ENCODE measurements at regions not wholly inside any gene's neighbourhood (a gene's known extent, or its start where the extent isn't known, plus 50 kb on each side); places are given as distances from the start of the nearest gene placed in this dataset.
"Not testable (repeated sequence)": the region's sequence is repeated elsewhere in the genome, so short reads cannot be mapped to it uniquely, and the experiment has no call there.

DNA sequence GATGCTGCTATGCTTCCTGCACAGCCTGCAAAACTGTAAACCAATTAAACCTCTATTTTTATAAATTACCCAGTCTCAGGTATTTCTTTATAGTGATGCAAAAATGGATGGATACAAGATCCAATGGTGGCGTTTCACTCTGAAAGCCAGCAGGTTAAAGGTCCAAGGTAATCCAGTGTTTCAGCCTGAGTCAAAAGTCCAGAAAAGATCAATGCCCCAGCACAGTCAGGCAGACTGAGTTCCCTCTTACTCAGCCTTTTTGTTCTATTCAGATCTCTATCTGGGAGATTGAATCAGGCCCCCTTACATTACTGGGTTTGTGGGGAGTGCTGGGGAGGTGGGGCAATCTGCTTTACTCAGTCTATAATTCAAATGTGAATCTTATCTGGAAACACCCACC, 464.5 kb downstream of the GXYLT1 start:
- Histone ChIP-seq H3K27ac (no peak overlapping the region), H4K20me1 (no peaks in the 10 kb centered on the region)

GRCh38 chr12:41663598-41664265, 475.6 kb downstream of the PDZRN4 start:
- H3K4me2 ChIP-seq = no peak overlapping the region
- H4K20me1 ChIP-seq = no peaks in the 10 kb centered on the region
- TF ChIP-seq Cebpa-rat (IDR thresholded peaks at IDR 0.05) = no peak
- H3K9me3 ChIP-seq = no peaks in the 10 kb centered on the region
- no peaks in the 10 kb centered on the region for H3K36me3 ChIP-seq
- no peaks in the 10 kb centered on the region for H3K4me1 ChIP-seq
- H3K27ac ChIP-seq = no peak overlapping the region
- H3K9ac ChIP-seq = no peak overlapping the region
- no peak overlapping the region for H3K4me3 ChIP-seq
- H3K27me3 ChIP-seq = no peaks in the 10 kb centered on the region

More for the DNA sequence above, 464.5 kb downstream of the GXYLT1 start:
- Histone ChIP-seq H3K9ac (no peak overlapping the region), H3K4me2 (no peak overlapping the region), H3K27me3 (no peaks in the 10 kb centered on the region), H3K9me3 (no peaks in the 10 kb centered on the region), H3K4me3 (no peak overlapping the region), H3K4me1 (no peaks in the 10 kb centered on the region), H3K36me3 (no peaks in the 10 kb centered on the region)
- TF ChIP-seq Cebpa-rat (IDR thresholded peaks at IDR 0.05) = no peak

DNA sequence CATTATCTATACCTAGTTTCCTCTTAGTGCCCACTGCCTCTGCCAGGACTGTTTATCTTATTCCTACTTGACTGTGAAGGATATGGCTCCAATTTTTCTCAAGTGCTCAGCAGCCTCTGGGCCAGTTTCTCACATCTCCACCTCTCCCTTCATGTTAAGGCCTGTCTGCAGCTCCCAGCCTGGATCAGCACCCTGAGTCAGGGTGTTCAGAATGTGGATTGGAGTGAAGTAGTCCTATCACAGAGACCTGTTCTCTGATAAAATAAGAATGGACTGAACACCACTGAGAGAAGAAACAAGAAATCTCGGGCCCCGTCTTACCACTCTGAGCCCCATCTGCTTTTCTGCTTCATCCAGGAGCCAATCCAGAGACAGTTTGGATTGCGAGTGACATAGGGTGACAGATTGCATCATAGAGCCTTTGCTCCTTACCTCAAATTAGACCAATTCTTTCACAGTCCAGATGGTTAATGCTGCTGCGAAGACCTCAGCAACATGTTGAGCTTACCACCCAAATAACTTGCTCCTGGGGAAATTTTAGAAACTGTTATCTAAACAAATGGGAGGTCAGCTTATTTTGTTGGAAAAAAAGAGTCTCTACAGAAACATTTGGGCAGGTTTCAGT, 473.1 kb downstream of the PDZRN4 start:
- H3K27ac ChIP-seq = no peak overlapping the region
- no peak overlapping the region for H3K4me3 ChIP-seq
- H3K9ac ChIP-seq = no peak overlapping the region
- no peaks in the 10 kb centered on the region for H3K36me3 ChIP-seq
- no peaks in the 10 kb centered on the region for H3K27me3 ChIP-seq
- H3K4me1 ChIP-seq = no peaks in the 10 kb centered on the region
- no peak overlapping the region for H3K4me2 ChIP-seq
- H3K9me3 ChIP-seq = no peaks in the 10 kb centered on the region
- TF ChIP-seq Cebpa-rat (IDR thresholded peaks at IDR 0.05) = no peak
- no peaks in the 10 kb centered on the region for H4K20me1 ChIP-seq

GRCh38 chr12:41656454-41656853, 468.3 kb downstream of the PDZRN4 start:
- Histone ChIP-seq H3K4me1 (no peaks in the 10 kb centered on the region), H3K9me3 (no peaks in the 10 kb centered on the region), H4K20me1 (no peaks in the 10 kb centered on the region), H3K4me2 (no peak overlapping the region), H3K27me3 (no peaks in the 10 kb centered on the region), H3K36me3 (no peaks in the 10 kb centered on the region), H3K9ac (no peak overlapping the region), H3K4me3 (no peak overlapping the region), H3K27ac (no peak overlapping the region)
- TF ChIP-seq Cebpa-rat (IDR thresholded peaks at IDR 0.05) = no peak

DNA sequence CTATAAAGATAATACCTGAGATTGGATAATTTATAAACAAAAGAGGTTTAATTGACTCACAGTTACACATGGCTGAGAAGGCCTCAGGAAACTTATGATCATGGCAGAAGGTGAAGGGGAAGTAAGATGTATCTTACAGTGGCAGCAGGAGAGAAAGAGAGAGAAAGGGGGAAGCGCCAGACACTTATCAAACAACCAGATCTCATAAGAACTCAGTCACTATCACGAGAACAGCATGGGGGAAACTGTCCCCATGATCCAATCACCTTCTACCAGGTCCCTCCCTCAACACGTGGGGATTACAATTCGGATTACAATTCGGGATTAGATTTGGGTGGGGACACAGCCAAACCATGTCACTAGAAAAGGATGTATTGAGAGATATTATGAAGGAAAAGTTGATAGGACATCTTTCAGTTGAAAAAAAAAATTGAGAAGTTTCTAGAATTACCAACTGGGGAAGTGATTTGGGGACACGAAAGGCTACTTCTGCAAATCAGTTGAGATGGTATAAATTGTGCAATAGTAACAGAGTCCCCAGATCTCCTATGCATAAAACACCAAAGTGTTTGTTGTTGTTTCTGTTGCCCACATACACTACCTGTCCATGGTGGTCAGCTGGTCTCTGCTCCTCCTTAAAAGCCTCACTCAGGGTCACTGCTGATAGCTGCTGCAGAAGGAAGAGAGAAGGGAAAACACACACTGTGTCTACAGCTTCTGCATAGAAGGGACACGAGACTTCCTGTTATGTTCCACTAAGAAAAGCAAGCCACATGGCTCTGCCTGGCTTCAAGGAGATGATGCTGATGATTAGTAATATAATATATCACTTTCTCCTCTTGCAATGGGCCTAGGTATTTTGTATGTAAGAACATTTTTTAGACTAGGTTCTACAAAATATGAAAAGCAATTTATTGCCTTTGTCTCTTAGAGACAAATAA, 465.5 kb downstream of the PDZRN4 start:
- Histone ChIP-seq H3K9me3 (no peaks in the 10 kb centered on the region), H3K4me2 (no peak overlapping the region), H3K27me3 (no peaks in the 10 kb centered on the region), H4K20me1 (no peaks in the 10 kb centered on the region), H3K27ac (no peak overlapping the region), H3K4me3 (no peak overlapping the region), H3K9ac (no peak overlapping the region), H3K36me3 (no peaks in the 10 kb centered on the region), H3K4me1 (no peaks in the 10 kb centered on the region)
- TF ChIP-seq Cebpa-rat (IDR thresholded peaks at IDR 0.05) = no peak

DNA sequence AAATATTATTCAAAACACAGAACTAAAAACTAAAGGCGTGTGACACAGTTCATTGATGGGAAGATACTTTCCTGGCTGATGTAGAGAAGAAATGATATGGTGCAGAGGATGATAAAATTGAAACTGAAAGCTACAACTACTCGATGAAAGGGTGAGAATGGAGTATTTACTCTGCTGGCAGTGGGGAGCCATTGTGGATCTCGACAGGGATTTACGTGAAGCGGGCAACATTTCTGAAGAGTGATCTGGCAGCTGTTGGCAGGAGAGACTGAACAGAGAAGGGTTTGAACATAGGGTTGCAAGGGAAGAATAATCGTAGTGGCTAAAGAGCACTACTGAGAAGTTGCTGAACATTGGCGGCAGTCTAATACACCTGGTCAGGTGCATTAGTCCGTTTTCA, 464.9 kb downstream of the PDZRN4 start:
- Histone ChIP-seq H3K4me2 (no peak overlapping the region), H3K9me3 (no peaks in the 10 kb centered on the region), H3K9ac (no peak overlapping the region), H3K27ac (no peak overlapping the region), H3K4me1 (no peaks in the 10 kb centered on the region), H3K36me3 (no peaks in the 10 kb centered on the region), H4K20me1 (no peaks in the 10 kb centered on the region), H3K4me3 (no peak overlapping the region), H3K27me3 (no peaks in the 10 kb centered on the region)
- TF ChIP-seq Cebpa-rat (IDR thresholded peaks at IDR 0.05) = no peak

- TF ChIP-seq Cebpa-rat (IDR thresholded peaks at IDR 0.05) = no peak
Observed at GRCh38 chr12:41645624-41646023, 457.5 kb downstream of the PDZRN4 start.

GRCh38 chr12:41642808-41643207, 454.7 kb downstream of the PDZRN4 start:
- not testable (repeated sequence) for H3K9ac ChIP-seq, H3K27me3 ChIP-seq, H3K4me3 ChIP-seq, H3K27ac ChIP-seq, H3K4me1 ChIP-seq, H4K20me1 ChIP-seq, H3K36me3 ChIP-seq, H3K9me3 ChIP-seq, H3K4me2 ChIP-seq

More at GRCh38 chr12:41645624-41646023, 457.5 kb downstream of the PDZRN4 start:
- Histone ChIP-seq H4K20me1 (no peaks in the 10 kb centered on the region), H3K27ac (no peak overlapping the region), H3K4me1 (no peaks in the 10 kb centered on the region), H3K27me3 (no peaks in the 10 kb centered on the region), H3K4me3 (no peak overlapping the region), H3K9me3 (no peaks in the 10 kb centered on the region), H3K9ac (no peak overlapping the region), H3K36me3 (no peaks in the 10 kb centered on the region), H3K4me2 (no peak overlapping the region)

- no peak for TF ChIP-seq Cebpa-rat (IDR thresholded peaks at IDR 0.05)
- Histone ChIP-seq H3K4me1 (no peaks in the 10 kb centered on the region), H4K20me1 (no peaks in the 10 kb centered on the region), H3K36me3 (no peaks in the 10 kb centered on the region), H3K9ac (no peak overlapping the region), H3K4me2 (no peak overlapping the region), H3K27me3 (no peaks in the 10 kb centered on the region), H3K27ac (no peak overlapping the region), H3K4me3 (no peak overlapping the region), H3K9me3 (no peaks in the 10 kb centered on the region)
Observed at GRCh38 chr12:41636653-41637052, 448.5 kb downstream of the PDZRN4 start.

Data from BLaER1 (cell line).